GM21447 (cell line): ENCODE measurements at regions not wholly inside any gene's neighbourhood (a gene's known extent, or its start where the extent isn't known, plus 50 kb on each side); places are given as distances from the start of the nearest gene placed in this dataset.

ENCODE experiments used
- ATAC-seq: cut with Tn5 transposase; IDR thresholded peaks from one replicate; pipeline ENCODE4 v1.9.1; 2021; ENCODE audit not compliant: unreplicated experiment

DNA sequence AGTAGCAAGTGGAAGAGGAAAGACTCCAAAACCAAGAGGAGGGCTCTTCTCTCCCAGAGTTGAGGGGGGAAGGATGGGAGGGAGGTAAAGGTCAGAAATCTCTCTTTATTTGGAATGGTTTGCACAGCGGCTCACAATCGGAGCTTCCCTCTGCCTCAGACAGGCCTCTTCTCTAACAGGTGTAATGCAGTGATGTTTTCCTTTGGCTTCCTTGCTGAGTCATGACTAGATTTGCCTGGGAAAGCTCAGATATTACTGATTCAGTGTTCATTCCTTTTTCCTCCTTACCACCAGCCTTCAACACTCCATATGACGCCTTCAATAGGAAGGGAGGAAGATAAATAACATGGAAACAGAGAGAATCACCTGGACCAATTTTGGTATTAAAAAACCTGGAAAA, 136.6 kb downstream of the RNF152 start:
- ATAC-seq = no peak

- ATAC-seq = no peak
Observed at GRCh38 chr18:61755555-61755954, 137.3 kb downstream of the RNF152 start.

- no peak for ATAC-seq
Observed at GRCh38 chr18:61754039-61754583, 138.7 kb downstream of the RNF152 start.

DNA sequence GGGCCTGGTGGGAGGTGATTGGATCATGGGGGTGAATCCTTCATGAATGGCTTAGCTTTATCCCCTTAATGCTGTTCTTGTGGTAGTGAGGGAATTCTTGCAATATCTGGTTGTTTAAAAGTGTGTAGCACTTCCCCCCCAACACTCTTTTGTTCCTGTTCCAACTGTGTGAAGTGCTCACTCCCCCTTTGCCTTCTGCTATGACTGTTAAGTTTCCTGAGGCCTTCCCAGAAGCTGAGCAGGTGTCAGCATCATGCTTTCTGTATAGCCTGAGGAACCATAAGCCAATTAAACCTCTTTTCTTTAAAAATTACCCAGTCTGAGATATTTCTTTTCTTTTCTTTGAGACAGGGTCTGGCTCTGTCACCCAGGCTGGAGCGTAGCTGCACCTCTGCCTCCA, 139.4 kb downstream of the RNF152 start:
- ATAC-seq = no peak

- ATAC-seq = no peak
Observed at GRCh38 chr18:61752973-61753372, 139.8 kb downstream of the RNF152 start.

DNA sequence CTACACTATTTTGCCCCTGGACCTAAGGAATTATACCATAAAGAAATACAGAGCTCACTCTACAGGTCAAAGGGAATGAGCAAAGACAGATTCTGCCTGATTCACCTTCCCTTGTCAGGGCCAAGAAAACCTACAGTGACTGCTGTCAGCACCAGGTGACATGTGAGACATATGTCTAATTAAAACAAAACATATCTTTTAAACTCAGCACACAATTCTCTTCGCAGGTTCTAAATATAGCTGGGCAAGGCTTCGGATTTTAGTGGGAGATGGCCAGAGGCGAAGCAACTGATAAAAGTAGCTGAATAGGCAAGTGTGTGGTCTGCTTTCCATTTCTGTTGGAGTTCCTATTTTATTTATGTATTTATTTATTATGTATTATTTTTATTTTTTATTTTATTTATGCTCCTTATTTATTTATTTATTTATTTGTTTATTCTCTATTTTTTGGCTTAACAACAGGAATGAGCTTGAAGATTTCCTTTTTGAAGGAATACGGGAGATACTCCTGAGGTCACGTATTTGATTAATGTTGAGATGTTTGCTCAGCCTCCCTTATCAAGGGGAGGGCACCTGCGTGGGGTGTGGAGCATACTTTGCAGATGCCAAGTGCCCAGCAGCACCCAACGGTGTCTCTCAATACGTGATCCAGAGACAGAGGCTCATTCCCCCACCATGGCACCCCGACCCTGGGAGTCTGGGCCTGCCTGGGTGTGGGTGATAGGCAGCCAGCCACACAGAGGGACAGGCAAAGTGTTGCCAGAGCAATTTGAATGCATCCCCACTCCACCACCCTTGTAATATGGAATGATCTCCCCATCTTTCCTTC, 141.8 kb downstream of the RNF152 start:
- ATAC-seq = no peak

DNA sequence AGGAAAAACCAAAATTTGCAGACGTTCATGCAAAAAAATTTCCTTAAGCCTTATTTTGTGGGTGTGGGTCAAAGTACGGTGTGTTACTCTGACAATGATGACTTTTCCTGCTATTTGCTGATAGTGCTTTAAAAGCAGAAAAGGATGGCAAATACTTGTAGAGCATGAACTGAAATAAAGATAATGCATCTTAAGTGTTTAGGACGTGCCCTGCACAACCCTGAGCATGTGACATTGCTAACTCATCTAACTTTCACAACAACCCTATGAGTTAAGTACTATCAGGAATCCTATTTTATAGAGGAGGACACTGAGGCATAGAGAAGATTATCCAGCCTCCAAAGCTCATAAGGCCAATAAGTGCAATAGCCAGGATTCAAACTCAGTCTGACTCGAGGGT, 143.3 kb downstream of the RNF152 start:
- ATAC-seq = no peak

DNA sequence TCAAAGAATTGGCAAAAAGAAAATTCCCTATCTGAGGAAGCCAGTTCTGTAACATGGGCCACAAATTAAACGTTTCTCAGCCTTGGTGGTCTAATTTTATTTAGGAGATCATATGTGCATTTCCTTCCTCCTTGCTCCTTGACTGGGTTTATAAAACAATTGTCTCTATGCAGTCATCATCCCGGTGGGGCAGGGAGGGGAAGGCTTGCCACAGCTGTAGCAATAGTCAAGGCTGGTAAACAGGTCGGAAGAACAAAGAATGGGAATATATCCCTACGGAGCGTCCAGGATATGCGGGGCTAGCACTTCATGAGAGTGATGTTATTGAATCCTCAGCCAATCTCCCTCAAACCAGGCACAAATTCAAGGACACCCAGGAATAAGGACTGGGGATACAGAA, 143.8 kb downstream of the RNF152 start:
- ATAC-seq = no peak

DNA sequence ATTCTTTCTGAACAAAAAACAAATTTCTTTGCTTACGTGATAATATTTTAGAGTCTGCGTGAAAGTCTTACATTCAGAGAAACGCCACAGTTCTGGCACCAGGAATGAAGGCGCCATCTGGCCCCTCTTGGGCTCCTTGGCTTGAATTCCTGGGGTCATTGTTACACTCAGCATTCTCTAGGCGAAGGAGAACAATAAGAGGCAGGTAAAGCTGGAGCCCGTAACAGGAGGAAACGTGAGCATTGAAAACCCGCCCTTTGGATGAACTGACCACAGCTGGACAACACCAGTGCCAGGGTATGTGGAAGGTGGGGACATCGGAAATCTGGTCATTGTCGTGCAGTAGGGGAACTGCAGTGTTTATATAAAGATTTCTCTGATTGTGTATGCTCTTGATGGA, 144.8 kb downstream of the RNF152 start:
- ATAC-seq = no peak

DNA sequence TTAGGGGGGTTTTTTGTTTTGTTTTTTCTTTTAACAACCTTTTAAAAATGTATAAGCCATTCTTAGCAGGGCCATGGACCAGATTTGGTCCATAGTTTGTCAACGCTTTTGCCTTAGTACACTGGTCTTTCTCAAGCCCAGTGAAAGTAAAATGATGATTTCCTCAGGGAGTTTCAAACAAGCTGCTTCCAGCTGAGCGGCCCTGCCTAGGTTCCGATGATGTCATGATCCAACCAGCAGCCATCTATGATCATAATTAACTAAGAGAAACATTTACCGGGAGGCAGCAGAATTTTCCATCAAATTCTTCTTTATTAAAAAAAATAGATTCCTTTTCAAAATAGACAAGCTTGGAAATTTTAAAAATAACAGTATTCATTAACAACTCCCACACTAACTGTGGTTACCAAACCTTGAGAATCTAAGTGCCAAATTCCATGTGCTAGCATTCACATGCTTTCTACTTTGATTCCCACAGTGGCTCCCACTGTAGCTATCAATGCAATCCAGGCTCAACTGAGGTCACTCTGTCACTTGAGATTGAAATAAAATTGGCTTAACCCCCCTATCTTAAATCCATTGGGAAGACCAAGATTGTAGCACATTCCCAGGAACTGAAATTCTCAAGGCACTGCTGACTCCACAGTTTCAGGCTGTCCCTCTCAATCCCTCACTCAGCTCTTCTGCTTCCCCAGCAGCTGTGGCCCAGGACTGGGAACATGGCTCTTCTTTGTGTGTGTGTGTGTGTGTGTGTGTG, 148.9 kb downstream of the RNF152 start:
- ATAC-seq = no peak

GRCh38 chr18:61742565-61743429, 150.0 kb downstream of the RNF152 start:
- ATAC-seq = no peak

DNA sequence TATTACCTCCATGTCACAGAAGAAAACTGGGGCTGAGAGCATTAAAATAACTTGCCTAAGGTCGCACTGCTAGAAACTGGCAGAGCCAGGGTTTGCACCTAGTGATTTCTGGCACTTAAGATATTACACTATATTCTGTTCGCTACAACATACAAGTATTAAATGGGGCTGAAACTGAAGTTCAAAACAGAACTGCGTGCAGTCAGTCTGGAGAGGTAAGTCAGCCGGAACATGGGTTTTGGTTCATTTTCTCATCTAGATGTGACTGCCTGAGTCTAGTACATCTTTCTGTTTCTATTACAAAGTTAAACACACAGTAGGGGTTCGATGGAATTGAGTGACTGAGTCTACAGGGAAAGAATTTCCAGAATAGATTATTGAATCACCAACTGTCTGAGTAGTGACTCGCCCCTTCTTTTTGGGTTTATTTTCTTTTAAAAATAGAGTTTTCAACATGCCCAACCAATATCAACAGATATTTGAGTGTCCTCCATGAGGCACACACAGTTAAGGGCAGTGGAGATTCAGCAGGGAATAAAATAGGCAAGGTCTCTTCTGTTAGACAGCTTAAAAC, 150.8 kb downstream of the RNF152 start:
- ATAC-seq = no peak

- ATAC-seq = no peak
Observed at GRCh38 chr18:61738488-61738887, 154.3 kb downstream of the RNF152 start.

GRCh38 chr18:61738042-61738441, 154.8 kb downstream of the RNF152 start:
- no peak for ATAC-seq

- ATAC-seq = no peak
Observed at GRCh38 chr18:61736133-61736532, 156.7 kb downstream of the RNF152 start.

GRCh38 chr18:61735564-61736102, 157.2 kb downstream of the RNF152 start:
- no peak for ATAC-seq

DNA sequence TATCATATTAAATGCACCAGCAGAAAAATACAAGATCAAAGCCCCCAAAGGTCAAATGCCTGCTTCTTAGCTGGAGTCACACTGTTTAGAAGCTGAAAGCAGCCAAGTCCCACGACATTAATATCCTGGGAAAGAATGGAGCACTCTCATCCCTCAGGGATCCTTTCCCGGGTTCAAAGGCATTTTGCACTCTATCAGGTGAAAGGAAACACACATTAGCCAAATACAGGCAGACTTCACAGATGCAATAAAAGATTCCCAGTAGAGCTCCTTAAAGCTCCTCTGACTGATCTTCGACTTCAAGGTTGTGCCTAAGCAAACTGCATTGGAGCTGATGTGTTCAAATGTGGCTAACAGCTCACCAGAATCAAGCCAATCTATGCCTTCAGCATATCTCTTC, 158.4 kb downstream of the RNF152 start:
- ATAC-seq = no peak

DNA sequence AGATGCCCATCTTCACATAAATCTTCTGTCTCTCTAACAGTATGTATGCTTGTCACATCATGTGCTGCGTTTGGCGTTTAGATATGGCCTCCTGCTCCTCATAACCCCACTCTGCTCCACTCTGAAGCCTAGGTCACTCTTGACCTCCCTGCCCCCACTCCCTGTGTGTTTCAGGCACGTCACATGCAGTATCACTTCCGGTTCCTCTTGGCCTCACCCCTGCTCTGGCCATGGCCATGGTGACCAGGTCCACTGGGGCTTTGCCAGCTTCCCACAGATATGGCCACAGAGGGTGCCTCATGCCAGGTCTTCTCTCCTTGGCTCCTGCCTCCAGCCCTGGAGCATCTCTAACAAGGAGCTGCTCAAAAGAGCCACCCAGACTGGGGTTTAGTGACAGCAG, 160.0 kb downstream of the RNF152 start:
- ATAC-seq = no peak

- ATAC-seq = no peak
Observed at GRCh38 chr18:61731693-61732376, 161.0 kb downstream of the RNF152 start.

- no peak for ATAC-seq
Observed at GRCh38 chr18:61731178-61731577, 161.6 kb downstream of the RNF152 start.
